C4-2B (cell line): ENCODE measurements at regions not wholly inside any gene's neighbourhood (a gene's known extent, or its start where the extent isn't known, plus 50 kb on each side); places are given as distances from the start of the nearest gene placed in this dataset.

Experiments used
- CTCF ChIP-seq: fragments of 450-650 bp; conservative IDR thresholded peaks from 2 replicates; pipeline ENCODE4 v1.5.1; 2017; ENCODE audit warnings: mild to moderate bottlenecking
- ZFX ChIP-seq: fragments of 450-650 bp; IDR thresholded peaks from 2 replicates; pipeline ENCODE4 v1.6.1; 2017

GRCh38 chr10:106226828-106227227 lies 937.7 kb downstream of the SORCS1 start:
- TF ChIP-seq CTCF (no peak), ZFX (no peak)
